Testis (tissue), 2 donors: ENCODE measurements at regions not wholly inside any gene's neighbourhood (a gene's known extent, or its start where the extent isn't known, plus 50 kb on each side); places are given as distances from the start of the nearest gene placed in this dataset.

Experiments used
- POLR2A ChIP-seq: fragments of 450-650 bp; IDR thresholded peaks from one replicate; pipeline ENCODE4 v1.6.1; 2017; ENCODE audit warnings: antibody characterized with exemption, mild to moderate bottlenecking, moderate library complexity
- TF ChIP-seq, protein P1 (sequence below), 3 experiments: fragments of 450-650 bp in 2 of 3; fragments of 200-600 bp in 1 of 3; sonication (generic) in 1 of 3; IDR thresholded peaks; one replicate each; pipeline ENCODE4 v1.5.1; 2016 to 2019; ENCODE audit warnings: antibody characterized with exemption in 3 of 3, mild to moderate bottlenecking in 2 of 3, moderate library complexity in 1 of 3

DNA sequence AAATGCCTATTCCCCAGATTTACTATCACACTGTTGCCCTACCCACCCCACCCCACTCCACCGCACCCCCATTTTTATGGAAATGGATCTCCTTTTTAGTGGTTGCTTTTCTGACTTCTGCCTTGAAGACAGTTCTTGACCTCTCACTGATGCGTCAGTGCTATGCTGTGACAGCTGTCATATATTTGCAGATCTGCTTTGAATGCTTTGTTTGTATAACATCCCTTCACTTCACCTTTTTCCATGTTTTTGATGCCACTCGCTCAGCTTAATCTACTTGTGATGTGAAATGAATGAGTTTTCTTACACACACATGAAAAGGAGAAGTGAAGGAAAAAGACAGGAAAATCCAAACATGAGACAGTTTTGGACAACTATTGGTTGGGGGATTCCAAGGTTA lies 731.0 kb downstream of the SLITRK6 start:
- TF ChIP-seq, protein P1, sequence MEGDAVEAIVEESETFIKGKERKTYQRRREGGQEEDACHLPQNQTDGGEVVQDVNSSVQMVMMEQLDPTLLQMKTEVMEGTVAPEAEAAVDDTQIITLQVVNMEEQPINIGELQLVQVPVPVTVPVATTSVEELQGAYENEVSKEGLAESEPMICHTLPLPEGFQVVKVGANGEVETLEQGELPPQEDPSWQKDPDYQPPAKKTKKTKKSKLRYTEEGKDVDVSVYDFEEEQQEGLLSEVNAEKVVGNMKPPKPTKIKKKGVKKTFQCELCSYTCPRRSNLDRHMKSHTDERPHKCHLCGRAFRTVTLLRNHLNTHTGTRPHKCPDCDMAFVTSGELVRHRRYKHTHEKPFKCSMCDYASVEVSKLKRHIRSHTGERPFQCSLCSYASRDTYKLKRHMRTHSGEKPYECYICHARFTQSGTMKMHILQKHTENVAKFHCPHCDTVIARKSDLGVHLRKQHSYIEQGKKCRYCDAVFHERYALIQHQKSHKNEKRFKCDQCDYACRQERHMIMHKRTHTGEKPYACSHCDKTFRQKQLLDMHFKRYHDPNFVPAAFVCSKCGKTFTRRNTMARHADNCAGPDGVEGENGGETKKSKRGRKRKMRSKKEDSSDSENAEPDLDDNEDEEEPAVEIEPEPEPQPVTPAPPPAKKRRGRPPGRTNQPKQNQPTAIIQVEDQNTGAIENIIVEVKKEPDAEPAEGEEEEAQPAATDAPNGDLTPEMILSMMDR (IDR thresholded peaks at IDR 0.05) = no peak
- no peak for TF ChIP-seq POLR2A
